ENCODE measurements at regions not wholly inside any gene's neighbourhood (a gene's known extent, or its start where the extent isn't known, plus 50 kb on each side); places are given as distances from the start of the nearest gene placed in this dataset.

- no peak overlapping the region for H3K4me2 ChIP-seq (ENCODE audit: low read depth, low read length, poor library complexity, severe bottlenecking)
- H3K27me3 ChIP-seq (ENCODE audit: low read length): no peaks in the 10 kb centered on the region
- no peaks in the 10 kb centered on the region for H3K9me3 ChIP-seq (ENCODE audit: insufficient read depth, low read length)
- TF ChIP-seq, protein P1, sequence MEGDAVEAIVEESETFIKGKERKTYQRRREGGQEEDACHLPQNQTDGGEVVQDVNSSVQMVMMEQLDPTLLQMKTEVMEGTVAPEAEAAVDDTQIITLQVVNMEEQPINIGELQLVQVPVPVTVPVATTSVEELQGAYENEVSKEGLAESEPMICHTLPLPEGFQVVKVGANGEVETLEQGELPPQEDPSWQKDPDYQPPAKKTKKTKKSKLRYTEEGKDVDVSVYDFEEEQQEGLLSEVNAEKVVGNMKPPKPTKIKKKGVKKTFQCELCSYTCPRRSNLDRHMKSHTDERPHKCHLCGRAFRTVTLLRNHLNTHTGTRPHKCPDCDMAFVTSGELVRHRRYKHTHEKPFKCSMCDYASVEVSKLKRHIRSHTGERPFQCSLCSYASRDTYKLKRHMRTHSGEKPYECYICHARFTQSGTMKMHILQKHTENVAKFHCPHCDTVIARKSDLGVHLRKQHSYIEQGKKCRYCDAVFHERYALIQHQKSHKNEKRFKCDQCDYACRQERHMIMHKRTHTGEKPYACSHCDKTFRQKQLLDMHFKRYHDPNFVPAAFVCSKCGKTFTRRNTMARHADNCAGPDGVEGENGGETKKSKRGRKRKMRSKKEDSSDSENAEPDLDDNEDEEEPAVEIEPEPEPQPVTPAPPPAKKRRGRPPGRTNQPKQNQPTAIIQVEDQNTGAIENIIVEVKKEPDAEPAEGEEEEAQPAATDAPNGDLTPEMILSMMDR (IDR thresholded peaks at IDR 0.05; ENCODE audit: insufficient read depth, low read length, poor library complexity, severe bottlenecking): no peak
- no peak for TF ChIP-seq EZH2phosphoT487 (conservative IDR thresholded peaks at IDR 0.05; ENCODE audit: low read length)
- no peak overlapping the region for H2AFZ ChIP-seq (ENCODE audit: low read depth, low read length, severe bottlenecking)
- H3F3A ChIP-seq (ENCODE audit: insufficient read depth): no peaks in the 10 kb centered on the region
- no peaks in the 10 kb centered on the region for H4K20me1 ChIP-seq (ENCODE audit: low read depth, low read length)
- H3K79me2 ChIP-seq (ENCODE audit: insufficient read depth, low read length): no peaks in the 10 kb centered on the region
- no peak overlapping the region for H3K4me3 ChIP-seq (ENCODE audit: insufficient read depth, low read length, poor library complexity, severe bottlenecking)
- H3K9ac ChIP-seq (ENCODE audit: low read length): no peak overlapping the region
- no peaks in the 10 kb centered on the region for H3K36me3 ChIP-seq (ENCODE audit: low read length)
- no peaks in the 10 kb centered on the region for H3K9me2 ChIP-seq (replicated peaks; ENCODE audit: insufficient read depth, low read length)
- no peak overlapping the region for H3K27ac ChIP-seq (ENCODE audit: low read depth, low read length)
Observed at GRCh38 chr2:57399057-57399456, 647.5 kb upstream of the VRK2 start.

GRCh38 chr2:57402096-57402495 is 644.5 kb upstream of the VRK2 start:
- Histone ChIP-seq H3K9me2 (replicated peaks; ENCODE audit: insufficient read depth, low read length) (no peaks in the 10 kb centered on the region), H4K20me1 (ENCODE audit: low read depth, low read length) (no peaks in the 10 kb centered on the region), H3K4me2 (ENCODE audit: low read depth, low read length, poor library complexity, severe bottlenecking) (no peak overlapping the region), H3K36me3 (ENCODE audit: low read length) (no peaks in the 10 kb centered on the region), H3K27ac (ENCODE audit: low read depth, low read length) (no peak overlapping the region), H3K9ac (ENCODE audit: low read length) (no peak overlapping the region), H3F3A (ENCODE audit: insufficient read depth) (no peaks in the 10 kb centered on the region), H3K79me2 (ENCODE audit: insufficient read depth, low read length) (no peaks in the 10 kb centered on the region), H3K27me3 (ENCODE audit: low read length) (no peaks in the 10 kb centered on the region), H3K9me3 (ENCODE audit: insufficient read depth, low read length) (no peaks in the 10 kb centered on the region), H3K4me3 (ENCODE audit: insufficient read depth, low read length, poor library complexity, severe bottlenecking) (no peak overlapping the region), H2AFZ (ENCODE audit: low read depth, low read length, severe bottlenecking) (no peak overlapping the region)
- TF ChIP-seq EZH2phosphoT487 (conservative IDR thresholded peaks at IDR 0.05; ENCODE audit: low read length): no peak
- TF ChIP-seq, protein P1 (IDR thresholded peaks at IDR 0.05; ENCODE audit: insufficient read depth, low read length, poor library complexity, severe bottlenecking): no peak

GRCh38 chr2:57402755-57403154 is 643.9 kb upstream of the VRK2 start:
- no peak for TF ChIP-seq EZH2phosphoT487 (conservative IDR thresholded peaks at IDR 0.05; ENCODE audit: low read length)
- TF ChIP-seq, protein P1 (IDR thresholded peaks at IDR 0.05; ENCODE audit: insufficient read depth, low read length, poor library complexity, severe bottlenecking): no peak
- H3K36me3 ChIP-seq (ENCODE audit: low read length): no peaks in the 10 kb centered on the region
- H3F3A ChIP-seq (ENCODE audit: insufficient read depth): no peaks in the 10 kb centered on the region
- no peak overlapping the region for H3K9ac ChIP-seq (ENCODE audit: low read length)
- no peaks in the 10 kb centered on the region for H3K79me2 ChIP-seq (ENCODE audit: insufficient read depth, low read length)
- H3K9me2 ChIP-seq (replicated peaks; ENCODE audit: insufficient read depth, low read length): no peaks in the 10 kb centered on the region
- H3K4me3 ChIP-seq (ENCODE audit: insufficient read depth, low read length, poor library complexity, severe bottlenecking): no peak overlapping the region
- no peak overlapping the region for H3K27ac ChIP-seq (ENCODE audit: low read depth, low read length)
- H3K9me3 ChIP-seq (ENCODE audit: insufficient read depth, low read length): no peaks in the 10 kb centered on the region
- H3K27me3 ChIP-seq (ENCODE audit: low read length): no peaks in the 10 kb centered on the region
- no peak overlapping the region for H3K4me2 ChIP-seq (ENCODE audit: low read depth, low read length, poor library complexity, severe bottlenecking)
- H2AFZ ChIP-seq (ENCODE audit: low read depth, low read length, severe bottlenecking): no peak overlapping the region
- H4K20me1 ChIP-seq (ENCODE audit: low read depth, low read length): no peaks in the 10 kb centered on the region

Measured in SU-DHL-6 (cell line).